HepG2 (cell line): ENCODE measurements at regions not wholly inside any gene's neighbourhood (a gene's known extent, or its start where the extent isn't known, plus 50 kb on each side); places are given as distances from the start of the nearest gene placed in this dataset.

Experiments
- ATAC-seq: fragments of 200-7000 bp; cut with Tn5 transposase; 3 replicates; pipeline ENCODE4 v1.9.1; 2020; ENCODE audit warnings: mild to moderate bottlenecking, moderate library complexity
- BruUV-seq: library from RNA; stranded (reverse); fragments of 400-500 nt; replicated peaks from 2 replicates; lab custom pipeline; 2021; lab: Mats Ljungman, UMichigan
- CTCF ChIA-PET: fragments of 300-600 bp; formaldehyde crosslinking; extraction: SDS; loops from one replicate; lab custom pipeline; 2021; ENCODE audit warnings: low total read pairs, inconsistent platforms, low intra/inter-chr PET ratio; lab: Yijun Ruan, JAX
- POLR2A ChIA-PET: fragments of 350-600 bp; sonication (Branson Sonifier 250); formaldehyde crosslinking; loops from one replicate; lab custom pipeline; 2020; ENCODE audit warnings: antibody characterized with exemption, inconsistent platforms; lab: Yijun Ruan, JAX
- DNase-seq: peaks from one replicate; pipeline ENCODE4 v3.0.0-alpha.2; 2015; ENCODE audit warnings: low spot score
- FAIRE-seq: peaks from 3 replicates; lab custom pipeline; 2011; peaks lifted over from hg19 to GRCh38; lab: Jason Lieb, UNC
- H2AFZ ChIP-seq: one replicate; pipeline ENCODE4 v1.6.1; 2011; ENCODE audit warnings: low read length, inconsistent platforms
- H3K27ac ChIP-seq: fragments of 300-600 bp; 3 replicates; pipeline ENCODE4 v1.8.0; 2011; ENCODE audit warnings: mixed run types, mild to moderate bottlenecking, mixed read lengths, low read length, inconsistent platforms; ENCODE audit not compliant: insufficient read depth; ENCODE audit errors: extremely low read length
- H3K27me3 ChIP-seq, 2 experiments: fragments of 200-600 bp in 1 of 2; 2 replicates in 1 of 2; 3 replicates in 1 of 2; pipeline versions ENCODE4 v1.6.0 to v1.8.0; 2011; ENCODE audit warnings: low read length in 2 of 2, mild to moderate bottlenecking in 2 of 2, moderate library complexity in 2 of 2, inconsistent platforms in 1 of 2; ENCODE audit not compliant: insufficient read depth in 2 of 2, control insufficient read depth in 1 of 2
- H3K36me3 ChIP-seq, 2 experiments: fragments of 200-600 bp in 1 of 2; replicated peaks in 1 of 2; 2 replicates in 1 of 2; 3 replicates in 1 of 2; pipeline versions ENCODE4 v1.5.1 to v1.8.0; 2011; ENCODE audit warnings: low read length in 2 of 2, inconsistent platforms in 1 of 2; ENCODE audit not compliant: insufficient read depth in 2 of 2, control insufficient read depth in 1 of 2
- H3K4me1 ChIP-seq: 2 replicates; pipeline ENCODE4 v1.5.1; 2012; ENCODE audit warnings: low read length, inconsistent platforms; ENCODE audit not compliant: insufficient read depth
- H3K4me2 ChIP-seq: 2 replicates; pipeline ENCODE4 v1.6.0; 2011; ENCODE audit warnings: low read depth, low read length, inconsistent platforms
- H3K4me3 ChIP-seq, 3 experiments: fragments of 200-600 bp in 1 of 3; sonication (generic), shearing (Covaris generic) in 1 of 3; replicated peaks in 1 of 3; 2 replicates each; pipeline ENCODE4 v1.5.1; 2011 to 2016; ENCODE audit warnings: low read length in 3 of 3, inconsistent platforms in 2 of 3, low read depth in 2 of 3, mild to moderate bottlenecking in 2 of 3, control low read depth in 1 of 3, mixed read lengths in 1 of 3; ENCODE audit not compliant: insufficient read depth in 1 of 3
- H3K79me2 ChIP-seq: one replicate; pipeline ENCODE4 v1.6.1; 2011; ENCODE audit warnings: low read length, inconsistent platforms; ENCODE audit not compliant: insufficient read depth
- H3K9ac ChIP-seq: 2 replicates; pipeline ENCODE4 v1.6.0; 2011; ENCODE audit warnings: mild to moderate bottlenecking, low read depth, low read length, inconsistent platforms; ENCODE audit not compliant: insufficient read depth
- H3K9me3 ChIP-seq: 2 replicates; pipeline ENCODE4 v1.5.1; 2012; ENCODE audit warnings: mild to moderate bottlenecking, low read length
- H4K20me1 ChIP-seq: 2 replicates; pipeline ENCODE4 v1.6.0; 2011; ENCODE audit warnings: inconsistent platforms, mild to moderate bottlenecking, low read length, moderate library complexity; ENCODE audit not compliant: insufficient read depth
- CEBPB ChIP-seq: IDR thresholded peaks from 2 replicates; pipeline ENCODE4 v1.6.1; 2011; ENCODE audit warnings: low read depth, low read length, improper control_type of control experiment, borderline replicate concordance
- FOSL2 ChIP-seq: sonication (generic); formaldehyde crosslinking; IDR thresholded peaks from 2 replicates; pipeline ENCODE4 v1.4.0; 2020; ENCODE audit warnings: missing genetic modification reagents
- HIVEP1 ChIP-seq: sonication (generic); formaldehyde crosslinking; IDR thresholded peaks from 2 replicates; pipeline ENCODE4 v1.4.0; 2020; ENCODE audit warnings: mild to moderate bottlenecking, missing genetic modification reagents
- HOXA3 ChIP-seq: sonication (generic); formaldehyde crosslinking; IDR thresholded peaks from 2 replicates; pipeline ENCODE4 v1.5.0; 2020; ENCODE audit warnings: missing genetic modification reagents
- HOXA9 ChIP-seq: sonication (generic); formaldehyde crosslinking; IDR thresholded peaks from 2 replicates; pipeline ENCODE4 v1.8.1; 2022; ENCODE audit warnings: missing genetic modification reagents, mild to moderate bottlenecking, moderate library complexity, borderline replicate concordance
- IRX3 ChIP-seq: sonication (generic); formaldehyde crosslinking; IDR thresholded peaks from 2 replicates; pipeline ENCODE4 v1.8.1; 2023; ENCODE audit warnings: mild to moderate bottlenecking, low read depth, missing genetic modification reagents, borderline replicate concordance
- KAT8 ChIP-seq: IDR thresholded peaks from 2 replicates; pipeline ENCODE4 v1.6.1; 2016; ENCODE audit warnings: missing genetic modification reagents, missing compliant biosample characterization
- KMT2A ChIP-seq: sonication (generic); formaldehyde crosslinking; IDR thresholded peaks from 2 replicates; pipeline ENCODE4 v1.4.0; 2020; ENCODE audit warnings: missing genetic modification reagents
- MAFF ChIP-seq: IDR thresholded peaks from 2 replicates; pipeline ENCODE4 v1.6.1; 2011; ENCODE audit warnings: low read depth, low read length, improper control_type of control experiment
- MAFK ChIP-seq, 2 experiments: IDR thresholded peaks in 1 of 2; conservative IDR thresholded peaks in 1 of 2; 2 replicates each; pipeline ENCODE4 v1.6.1; 2011; ENCODE audit warnings: improper control_type of control experiment in 2 of 2, low read length in 2 of 2
- MED1 ChIP-seq: sonication (generic); formaldehyde crosslinking; IDR thresholded peaks from 2 replicates; pipeline ENCODE4 v1.4.0; 2020; ENCODE audit warnings: missing genetic modification reagents
- MTA3 ChIP-seq: sonication (generic); formaldehyde crosslinking; IDR thresholded peaks from 2 replicates; pipeline ENCODE4 v1.4.0; 2020; ENCODE audit warnings: missing genetic modification reagents
- NFKBIZ ChIP-seq: IDR thresholded peaks from 2 replicates; pipeline ENCODE4 v1.6.1; 2018; ENCODE audit warnings: missing genetic modification reagents, missing compliant biosample characterization
- PAF1 ChIP-seq: IDR thresholded peaks from 2 replicates; pipeline ENCODE4 v1.6.1; 2016; ENCODE audit warnings: missing genetic modification reagents, missing compliant biosample characterization
- RBAK ChIP-seq: sonication (generic); formaldehyde crosslinking; IDR thresholded peaks from 2 replicates; pipeline ENCODE4 v1.5.1; 2020; ENCODE audit warnings: mild to moderate bottlenecking, missing genetic modification reagents
- SMC3 ChIP-seq: IDR thresholded peaks from 2 replicates; pipeline ENCODE4 v1.6.1; 2011; ENCODE audit warnings: low read length, improper control_type of control experiment
- SP5 ChIP-seq: IDR thresholded peaks from 2 replicates; pipeline ENCODE4 v1.6.1; 2016; ENCODE audit warnings: low read depth, borderline replicate concordance
- TAF15 ChIP-seq: fragments of 200-400 bp; formaldehyde crosslinking; IDR thresholded peaks from one replicate; pipeline ENCODE4 v1.6.1; 2018; ENCODE audit warnings: mild to moderate bottlenecking, low read depth, low read length; ENCODE audit not compliant: poor library complexity, severe bottlenecking
- TBP ChIP-seq: sonication (generic); formaldehyde crosslinking; IDR thresholded peaks from 2 replicates; pipeline ENCODE4 v1.5.0; 2020; ENCODE audit warnings: missing genetic modification reagents
- THYN1 ChIP-seq: sonication (generic); formaldehyde crosslinking; IDR thresholded peaks from 2 replicates; pipeline ENCODE4 v1.8.1; 2023; ENCODE audit warnings: low read depth, mild to moderate bottlenecking, moderate library complexity, missing genetic modification reagents, borderline replicate concordance
- TRIM24 ChIP-seq: sonication (generic); formaldehyde crosslinking; IDR thresholded peaks from 2 replicates; pipeline ENCODE4 v1.8.0; 2022; ENCODE audit warnings: mild to moderate bottlenecking, missing genetic modification reagents
- ZNF101 ChIP-seq: sonication (generic); formaldehyde crosslinking; IDR thresholded peaks from 2 replicates; pipeline ENCODE4 v1.4.0; 2020; ENCODE audit warnings: mild to moderate bottlenecking, low read depth, missing genetic modification reagents, borderline replicate concordance
- ZNF253 ChIP-seq: sonication (generic); formaldehyde crosslinking; IDR thresholded peaks from 2 replicates; pipeline ENCODE4 v1.8.0; 2022; ENCODE audit warnings: mild to moderate bottlenecking, missing genetic modification reagents, borderline replicate concordance
- ZNF430 ChIP-seq: sonication (generic); formaldehyde crosslinking; IDR thresholded peaks from 2 replicates; pipeline ENCODE4 v1.9.0; 2021; ENCODE audit warnings: mild to moderate bottlenecking, missing genetic modification reagents
- WGBS: methylation state at CpG from one replicate; pipeline ENCODE4 v1.1.6; 2017; ENCODE audit warnings: low lambda C conversion rate; 5-methylcytosine and 5-hydroxymethylcytosine counted together
- in situ Hi-C: cut with HindIII; loops from 2 replicates; pipeline ENCODE4 v1.10.0; 2017; ENCODE audit warnings: low pct_unique_long_range_greater_than_20kb; ENCODE audit not compliant: extremely low pct_ligation_motif_present
- intact Hi-C: fragments of 100-400 bp; cut with micrococcal nuclease; formaldehyde crosslinking; loops from one replicate; pipeline ENCODE4 v1.10.0; 2022; ENCODE audit not compliant: unreplicated experiment
- TF ChIP-seq, protein P1 (sequence below): IDR thresholded peaks from 2 replicates; pipeline ENCODE4 v1.6.1; 2016; ENCODE audit warnings: missing compliant biosample characterization, missing genetic modification reagents, borderline replicate concordance

DNA sequence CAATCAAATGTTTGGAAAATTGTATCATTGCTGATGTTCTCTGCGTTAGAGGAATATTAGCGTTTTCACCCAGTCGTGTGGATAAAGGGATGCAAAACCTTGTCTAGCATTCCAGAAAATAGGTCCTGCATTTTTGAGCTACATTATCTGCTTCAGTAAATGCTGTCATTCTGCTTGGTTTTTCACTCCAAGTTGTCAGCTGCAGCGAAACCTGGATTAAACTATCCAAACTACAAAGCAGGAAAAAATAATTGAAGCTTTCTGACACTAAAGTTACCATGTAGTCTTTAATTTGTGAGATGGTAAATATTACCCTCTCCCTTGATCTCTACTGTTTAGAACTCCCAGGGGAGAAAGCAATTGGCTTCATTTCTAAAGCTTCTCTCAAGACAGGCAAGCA lies 1795.5 kb upstream of the PRR20A start (continued):
- TF ChIP-seq NFKBIZ, result no peak
- no peak for TF ChIP-seq PAF1
- no peak for TF ChIP-seq SP5
- no peak for TF ChIP-seq HOXA3 (CRISPR knock-in tag)
- no peak for TF ChIP-seq THYN1
- no peak for TF ChIP-seq TRIM24 (CRISPR knock-in tag)
- TF ChIP-seq, protein P1, sequence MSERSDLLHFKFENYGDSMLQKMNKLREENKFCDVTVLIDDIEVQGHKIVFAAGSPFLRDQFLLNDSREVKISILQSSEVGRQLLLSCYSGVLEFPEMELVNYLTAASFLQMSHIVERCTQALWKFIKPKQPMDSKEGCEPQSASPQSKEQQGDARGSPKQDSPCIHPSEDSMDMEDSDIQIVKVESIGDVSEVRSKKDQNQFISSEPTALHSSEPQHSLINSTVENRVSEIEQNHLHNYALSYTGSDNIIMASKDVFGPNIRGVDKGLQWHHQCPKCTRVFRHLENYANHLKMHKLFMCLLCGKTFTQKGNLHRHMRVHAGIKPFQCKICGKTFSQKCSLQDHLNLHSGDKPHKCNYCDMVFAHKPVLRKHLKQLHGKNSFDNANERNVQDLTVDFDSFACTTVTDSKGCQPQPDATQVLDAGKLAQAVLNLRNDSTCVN (CRISPR knock-in tag), result no peak
- TF ChIP-seq ZNF101 (CRISPR knock-in tag), result no peak
- TF ChIP-seq, all 625 proteins: peak for 0

DNA sequence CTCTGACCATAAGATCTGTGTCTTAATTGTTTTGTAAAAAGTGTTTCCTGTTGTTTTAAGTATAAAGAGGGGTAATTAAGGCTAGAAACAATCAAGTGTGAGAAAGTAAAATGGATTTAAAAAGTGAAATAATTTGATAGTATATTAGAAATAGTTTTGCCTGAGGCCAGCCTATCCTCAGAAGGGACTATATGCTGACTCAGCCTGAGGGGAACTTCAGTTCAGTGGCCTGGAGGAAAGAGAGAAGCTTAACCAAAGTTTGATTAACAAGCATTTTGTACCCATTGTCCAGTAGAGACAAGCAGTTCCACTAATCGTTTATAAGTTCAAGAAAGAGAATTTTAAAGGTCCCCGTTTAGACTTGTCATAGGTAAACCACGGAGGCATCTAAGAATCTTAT lies 1793.2 kb upstream of the PRR20A start:
- TF ChIP-seq SMC3 (no peak), KMT2A (no peak), MTA3 (no peak), FOSL2 (CRISPR knock-in tag) (no peak), ZNF253 (no peak), MAFF (peak; percentile 60; the same call in 1 of the 2 replicates), HOXA9 (no peak), MAFK (conservative IDR thresholded peaks at IDR 0.05 in 1 of 2, IDR thresholded peaks at IDR 0.05 in 1 of 2; ENCODE audit: low read length in 2 of 2) (peak; percentile 24 to 78; a peak in 3 of 4 replicates), ZNF430 (CRISPR knock-in tag) (no peak), IRX3 (CRISPR knock-in tag) (no peak), HIVEP1 (no peak), TBP (CRISPR knock-in tag) (no peak), KAT8 (CRISPR knock-in tag) (no peak), RBAK (no peak), CEBPB (no peak), TAF15 (no peak), MED1 (CRISPR knock-in tag) (no peak)
- BruUV-seq, result no TSS peak
- H3K9me3 ChIP-seq, result peaks cover 12% of the 10 kb centered on the region
- no peaks in the 10 kb centered on the region for H3K36me3 ChIP-seq
- 14% methylated on average over 3 of the region's 3 CpGs for WGBS
- no peak overlapping the region for H3K9ac ChIP-seq
- no peak overlapping the region for H3K4me2 ChIP-seq
- H4K20me1 ChIP-seq, result no peaks in the 10 kb centered on the region
- no peak for DNase-seq
- no peaks in the 10 kb centered on the region for H3K27me3 ChIP-seq
- intact Hi-C loops (no loop called here), in situ Hi-C loops (no loop called here)
- ChIA-PET POLR2A (no interaction called here), CTCF (no interaction called here)
- no peak for FAIRE-seq
- no peak overlapping the region for H3K4me3 ChIP-seq
- no peak overlapping the region for H3K27ac ChIP-seq
- H3K79me2 ChIP-seq, result no peaks in the 10 kb centered on the region
- H3K4me1 ChIP-seq, result no peaks in the 10 kb centered on the region
- no peak for ATAC-seq
- H2AFZ ChIP-seq, result no peak overlapping the region
